ENCODE measurements at regions not wholly inside any gene's neighbourhood (a gene's known extent, or its start where the extent isn't known, plus 50 kb on each side); places are given as distances from the start of the nearest gene placed in this dataset.

GRCh38 chr4:34261799-34262314 is 1982.5 kb downstream of the ARAP2 start:
- no peak overlapping the region for H3K27ac ChIP-seq (ENCODE audit: low read depth, low read length)
- H3K9ac ChIP-seq (ENCODE audit: low read length) = no peak overlapping the region
- H3K9me3 ChIP-seq (ENCODE audit: control insufficient read depth, insufficient read depth, low read depth, low read length) = no peaks in the 10 kb centered on the region
- no peak overlapping the region for H3K4me3 ChIP-seq (ENCODE audit: low read depth, low read length)
- H3K36me3 ChIP-seq (ENCODE audit: control insufficient read depth, insufficient read depth, low read length) = no peaks in the 10 kb centered on the region
- H3K4me1 ChIP-seq (ENCODE audit: control insufficient read depth, insufficient read depth, low read length) = no peaks in the 10 kb centered on the region
- no peaks in the 10 kb centered on the region for H3K27me3 ChIP-seq (ENCODE audit: control insufficient read depth, insufficient read depth, low read length)

- Histone ChIP-seq H3K4me1 (ENCODE audit: control insufficient read depth, insufficient read depth, low read length) (no peaks in the 10 kb centered on the region), H3K27ac (ENCODE audit: low read depth, low read length) (no peak overlapping the region), H3K9ac (ENCODE audit: low read length) (no peak overlapping the region), H3K27me3 (ENCODE audit: control insufficient read depth, insufficient read depth, low read length) (no peaks in the 10 kb centered on the region), H3K36me3 (ENCODE audit: control insufficient read depth, insufficient read depth, low read length) (no peaks in the 10 kb centered on the region), H3K4me3 (ENCODE audit: low read depth, low read length) (no peak overlapping the region), H3K9me3 (ENCODE audit: control insufficient read depth, insufficient read depth, low read depth, low read length) (no peaks in the 10 kb centered on the region)
Observed at GRCh38 chr4:34269613-34270012, 1974.7 kb downstream of the ARAP2 start.

- no peak overlapping the region for H3K27ac ChIP-seq (ENCODE audit: low read depth, low read length)
- no peak overlapping the region for H3K4me3 ChIP-seq (ENCODE audit: low read depth, low read length)
- no peak overlapping the region for H3K9ac ChIP-seq (ENCODE audit: low read length)
- H3K4me1 ChIP-seq (ENCODE audit: control insufficient read depth, insufficient read depth, low read length) = no peaks in the 10 kb centered on the region
- no peaks in the 10 kb centered on the region for H3K36me3 ChIP-seq (ENCODE audit: control insufficient read depth, insufficient read depth, low read length)
- H3K9me3 ChIP-seq (ENCODE audit: control insufficient read depth, insufficient read depth, low read depth, low read length) = no peaks in the 10 kb centered on the region
- no peaks in the 10 kb centered on the region for H3K27me3 ChIP-seq (ENCODE audit: control insufficient read depth, insufficient read depth, low read length)
Observed at GRCh38 chr4:34271479-34272355, 1972.6 kb downstream of the ARAP2 start.

GRCh38 chr4:34279011-34279410 is 1965.3 kb downstream of the ARAP2 start:
- H3K27ac ChIP-seq (ENCODE audit: low read depth, low read length) = no peak overlapping the region
- H3K36me3 ChIP-seq (ENCODE audit: control insufficient read depth, insufficient read depth, low read length) = no peaks in the 10 kb centered on the region
- H3K4me1 ChIP-seq (ENCODE audit: control insufficient read depth, insufficient read depth, low read length) = no peaks in the 10 kb centered on the region
- no peaks in the 10 kb centered on the region for H3K27me3 ChIP-seq (ENCODE audit: control insufficient read depth, insufficient read depth, low read length)
- H3K9ac ChIP-seq (ENCODE audit: low read length) = no peak overlapping the region
- H3K9me3 ChIP-seq (ENCODE audit: control insufficient read depth, insufficient read depth, low read depth, low read length) = no peaks in the 10 kb centered on the region
- no peak overlapping the region for H3K4me3 ChIP-seq (ENCODE audit: low read depth, low read length)

- H3K9me3 ChIP-seq (ENCODE audit: control insufficient read depth, insufficient read depth, low read depth, low read length) = no peaks in the 10 kb centered on the region
- H3K36me3 ChIP-seq (ENCODE audit: control insufficient read depth, insufficient read depth, low read length) = no peaks in the 10 kb centered on the region
- no peak overlapping the region for H3K4me3 ChIP-seq (ENCODE audit: low read depth, low read length)
- no peak overlapping the region for H3K27ac ChIP-seq (ENCODE audit: low read depth, low read length)
- H3K27me3 ChIP-seq (ENCODE audit: control insufficient read depth, insufficient read depth, low read length) = no peaks in the 10 kb centered on the region
- no peak overlapping the region for H3K9ac ChIP-seq (ENCODE audit: low read length)
- no peaks in the 10 kb centered on the region for H3K4me1 ChIP-seq (ENCODE audit: control insufficient read depth, insufficient read depth, low read length)
Observed at GRCh38 chr4:34280131-34280530, 1964.2 kb downstream of the ARAP2 start.

GRCh38 chr4:34281826-34282225 is 1962.5 kb downstream of the ARAP2 start:
- no peak overlapping the region for H3K27ac ChIP-seq (ENCODE audit: low read depth, low read length)

GRCh38 chr4:34289489-34289888 is 1954.8 kb downstream of the ARAP2 start:
- Histone ChIP-seq H3K9ac (ENCODE audit: low read length) (no peak overlapping the region), H3K27ac (ENCODE audit: low read depth, low read length) (no peak overlapping the region), H3K4me1 (ENCODE audit: control insufficient read depth, insufficient read depth, low read length) (no peaks in the 10 kb centered on the region), H3K27me3 (ENCODE audit: control insufficient read depth, insufficient read depth, low read length) (no peaks in the 10 kb centered on the region), H3K36me3 (ENCODE audit: control insufficient read depth, insufficient read depth, low read length) (no peaks in the 10 kb centered on the region), H3K9me3 (ENCODE audit: control insufficient read depth, insufficient read depth, low read depth, low read length) (no peaks in the 10 kb centered on the region), H3K4me3 (ENCODE audit: low read depth, low read length) (no peak overlapping the region)

More at GRCh38 chr4:34281826-34282225, 1962.5 kb downstream of the ARAP2 start:
- Histone ChIP-seq H3K4me1 (ENCODE audit: control insufficient read depth, insufficient read depth, low read length) (no peaks in the 10 kb centered on the region), H3K9ac (ENCODE audit: low read length) (no peak overlapping the region), H3K4me3 (ENCODE audit: low read depth, low read length) (no peak overlapping the region), H3K36me3 (ENCODE audit: control insufficient read depth, insufficient read depth, low read length) (no peaks in the 10 kb centered on the region), H3K9me3 (ENCODE audit: control insufficient read depth, insufficient read depth, low read depth, low read length) (no peaks in the 10 kb centered on the region), H3K27me3 (ENCODE audit: control insufficient read depth, insufficient read depth, low read length) (no peaks in the 10 kb centered on the region)

GRCh38 chr4:34289962-34290361 is 1954.4 kb downstream of the ARAP2 start:
- Histone ChIP-seq H3K36me3 (ENCODE audit: control insufficient read depth, insufficient read depth, low read length) (no peaks in the 10 kb centered on the region), H3K4me3 (ENCODE audit: low read depth, low read length) (no peak overlapping the region), H3K27me3 (ENCODE audit: control insufficient read depth, insufficient read depth, low read length) (no peaks in the 10 kb centered on the region), H3K4me1 (ENCODE audit: control insufficient read depth, insufficient read depth, low read length) (no peaks in the 10 kb centered on the region), H3K9me3 (ENCODE audit: control insufficient read depth, insufficient read depth, low read depth, low read length) (no peaks in the 10 kb centered on the region), H3K9ac (ENCODE audit: low read length) (no peak overlapping the region), H3K27ac (ENCODE audit: low read depth, low read length) (no peak overlapping the region)

- Histone ChIP-seq H3K9ac (ENCODE audit: low read length) (no peak overlapping the region), H3K36me3 (ENCODE audit: control insufficient read depth, insufficient read depth, low read length) (no peaks in the 10 kb centered on the region), H3K4me3 (ENCODE audit: low read depth, low read length) (no peak overlapping the region), H3K27ac (ENCODE audit: low read depth, low read length) (no peak overlapping the region), H3K4me1 (ENCODE audit: control insufficient read depth, insufficient read depth, low read length) (no peaks in the 10 kb centered on the region), H3K9me3 (ENCODE audit: control insufficient read depth, insufficient read depth, low read depth, low read length) (no peaks in the 10 kb centered on the region), H3K27me3 (ENCODE audit: control insufficient read depth, insufficient read depth, low read length) (no peaks in the 10 kb centered on the region)
Observed at GRCh38 chr4:34293459-34293858, 1950.9 kb downstream of the ARAP2 start.

- Histone ChIP-seq H3K9me3 (ENCODE audit: control insufficient read depth, insufficient read depth, low read depth, low read length) (no peaks in the 10 kb centered on the region), H3K9ac (ENCODE audit: low read length) (no peak overlapping the region), H3K27me3 (ENCODE audit: control insufficient read depth, insufficient read depth, low read length) (no peaks in the 10 kb centered on the region), H3K4me1 (ENCODE audit: control insufficient read depth, insufficient read depth, low read length) (peaks cover 19% of the 10 kb centered on the region; the same call in 1 of the 2 replicates), H3K27ac (ENCODE audit: low read depth, low read length) (no peak overlapping the region), H3K36me3 (ENCODE audit: control insufficient read depth, insufficient read depth, low read length) (no peaks in the 10 kb centered on the region), H3K4me3 (ENCODE audit: low read depth, low read length) (no peak overlapping the region)
Observed at GRCh38 chr4:34309383-34309906, 1934.9 kb downstream of the ARAP2 start.

GRCh38 chr4:34318773-34319172 is 1925.5 kb downstream of the ARAP2 start:
- H3K9me3 ChIP-seq (ENCODE audit: control insufficient read depth, insufficient read depth, low read depth, low read length) = no peaks in the 10 kb centered on the region
- H3K9ac ChIP-seq (ENCODE audit: low read length) = no peak overlapping the region
- no peak overlapping the region for H3K4me3 ChIP-seq (ENCODE audit: low read depth, low read length)
- no peaks in the 10 kb centered on the region for H3K27me3 ChIP-seq (ENCODE audit: control insufficient read depth, insufficient read depth, low read length)
- no peaks in the 10 kb centered on the region for H3K4me1 ChIP-seq (ENCODE audit: control insufficient read depth, insufficient read depth, low read length)
- no peaks in the 10 kb centered on the region for H3K36me3 ChIP-seq (ENCODE audit: control insufficient read depth, insufficient read depth, low read length)
- H3K27ac ChIP-seq (ENCODE audit: low read depth, low read length) = no peak overlapping the region
